Glutamatergic neuron (in vitro differentiated cells): ENCODE measurements at regions not wholly inside any gene's neighbourhood (a gene's known extent, or its start where the extent isn't known, plus 50 kb on each side); places are given as distances from the start of the nearest gene placed in this dataset.
"Not testable (repeated sequence)": the region's sequence is repeated elsewhere in the genome, so short reads cannot be mapped to it uniquely, and the experiment has no call there.

ENCODE experiments used
- DNase-seq: peaks from one replicate; pipeline ENCODE4 v3.0.0; 2022
- H3K27ac Mint-ChIP-seq: one replicate; pipeline ENCODE4 v1.8.0; 2020; ENCODE audit warnings: mild to moderate bottlenecking, mixed read lengths, inconsistent platforms; ENCODE audit not compliant: unreplicated experiment
- H3K27me3 Mint-ChIP-seq: one replicate; pipeline ENCODE4 v1.8.0; 2020; ENCODE audit warnings: mild to moderate bottlenecking, moderate library complexity, mixed read lengths, inconsistent platforms; ENCODE audit not compliant: unreplicated experiment
- H3K36me3 Mint-ChIP-seq: one replicate; pipeline ENCODE4 v1.8.0; 2020; ENCODE audit warnings: mild to moderate bottlenecking, mixed read lengths, inconsistent platforms; ENCODE audit not compliant: unreplicated experiment
- H3K4me1 Mint-ChIP-seq: one replicate; pipeline ENCODE4 v1.8.0; 2020; ENCODE audit warnings: mild to moderate bottlenecking, low read depth, mixed read lengths, inconsistent platforms; ENCODE audit not compliant: unreplicated experiment
- H3K4me3 Mint-ChIP-seq: one replicate; pipeline ENCODE4 v1.8.0; 2020; ENCODE audit warnings: mild to moderate bottlenecking, mixed read lengths, inconsistent platforms; ENCODE audit not compliant: unreplicated experiment
- H3K9me3 Mint-ChIP-seq: one replicate; pipeline ENCODE4 v1.8.0; 2020; ENCODE audit warnings: mild to moderate bottlenecking, moderate library complexity, mixed read lengths, inconsistent platforms; ENCODE audit not compliant: unreplicated experiment
- TF ChIP-seq, protein P1 (sequence below): fragments of 200-600 bp; sonication (generic); IDR thresholded peaks from one replicate; pipeline ENCODE4 v1.5.0; 2021; ENCODE audit not compliant: partially characterized antibody, unreplicated experiment

DNA sequence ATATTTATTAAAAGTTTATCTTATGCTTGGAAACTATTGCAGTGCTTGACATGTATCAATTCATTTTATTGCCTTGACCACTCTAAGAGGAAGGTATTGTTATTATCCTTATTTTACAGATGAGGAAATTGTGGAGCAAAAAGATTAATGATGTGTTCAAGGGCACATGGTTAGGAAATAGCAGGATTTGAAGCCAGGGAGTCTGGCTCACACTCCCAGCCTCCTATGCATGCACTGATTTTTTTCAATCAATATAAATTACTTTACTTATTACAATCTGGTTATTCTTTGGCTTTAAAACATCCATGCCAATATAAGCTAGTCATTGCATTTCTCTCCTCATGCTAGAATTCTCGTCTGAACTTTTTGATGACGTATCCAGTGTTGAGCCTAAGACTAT lies 94.2 kb upstream of the TBX5 start:
- Mint-ChIP-seq H3K27ac (no peak overlapping the region), H3K36me3 (peaks cover 4% of the 10 kb centered on the region), H3K27me3 (peaks cover 4% of the 10 kb centered on the region), H3K9me3 (peaks cover 2% of the 10 kb centered on the region), H3K4me1 (no peaks in the 10 kb centered on the region), H3K4me3 (no peak overlapping the region)
- TF ChIP-seq, protein P1, sequence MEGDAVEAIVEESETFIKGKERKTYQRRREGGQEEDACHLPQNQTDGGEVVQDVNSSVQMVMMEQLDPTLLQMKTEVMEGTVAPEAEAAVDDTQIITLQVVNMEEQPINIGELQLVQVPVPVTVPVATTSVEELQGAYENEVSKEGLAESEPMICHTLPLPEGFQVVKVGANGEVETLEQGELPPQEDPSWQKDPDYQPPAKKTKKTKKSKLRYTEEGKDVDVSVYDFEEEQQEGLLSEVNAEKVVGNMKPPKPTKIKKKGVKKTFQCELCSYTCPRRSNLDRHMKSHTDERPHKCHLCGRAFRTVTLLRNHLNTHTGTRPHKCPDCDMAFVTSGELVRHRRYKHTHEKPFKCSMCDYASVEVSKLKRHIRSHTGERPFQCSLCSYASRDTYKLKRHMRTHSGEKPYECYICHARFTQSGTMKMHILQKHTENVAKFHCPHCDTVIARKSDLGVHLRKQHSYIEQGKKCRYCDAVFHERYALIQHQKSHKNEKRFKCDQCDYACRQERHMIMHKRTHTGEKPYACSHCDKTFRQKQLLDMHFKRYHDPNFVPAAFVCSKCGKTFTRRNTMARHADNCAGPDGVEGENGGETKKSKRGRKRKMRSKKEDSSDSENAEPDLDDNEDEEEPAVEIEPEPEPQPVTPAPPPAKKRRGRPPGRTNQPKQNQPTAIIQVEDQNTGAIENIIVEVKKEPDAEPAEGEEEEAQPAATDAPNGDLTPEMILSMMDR: no peak
- no peak for DNase-seq

DNA sequence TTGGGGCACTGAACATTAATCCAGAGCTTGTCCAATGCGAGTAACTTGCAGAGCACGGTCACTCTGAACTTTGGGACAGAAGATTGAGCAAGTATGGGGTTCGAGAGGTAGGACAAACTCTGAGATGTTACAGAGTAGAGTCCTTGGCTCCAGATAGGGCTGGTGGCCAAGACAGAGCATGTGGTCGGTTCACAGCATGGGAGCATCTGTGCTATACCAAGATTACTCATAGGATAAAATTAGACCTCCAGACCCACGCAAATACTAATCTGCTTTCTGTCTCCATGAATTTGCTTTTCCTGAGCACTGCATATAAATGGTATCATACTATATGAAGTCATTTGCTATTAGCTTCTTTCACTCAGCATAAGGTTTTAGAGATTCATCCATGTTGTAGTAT lies 93.4 kb upstream of the TBX5 start:
- Mint-ChIP-seq H3K4me3 (no peak overlapping the region), H3K27ac (no peak overlapping the region), H3K36me3 (peaks cover 4% of the 10 kb centered on the region), H3K27me3 (peaks cover 4% of the 10 kb centered on the region), H3K9me3 (no peaks in the 10 kb centered on the region), H3K4me1 (no peaks in the 10 kb centered on the region)
- DNase-seq: no peak
- TF ChIP-seq, protein P1: no peak

GRCh38 chr12:114491916-114492315 lies 86.0 kb upstream of the TBX5 start:
- H3K4me1 Mint-ChIP-seq: no peaks in the 10 kb centered on the region
- TF ChIP-seq, protein P1: no peak
- H3K9me3 Mint-ChIP-seq: no peaks in the 10 kb centered on the region
- no peak for DNase-seq
- no peak overlapping the region for H3K27ac Mint-ChIP-seq
- peaks cover 3% of the 10 kb centered on the region for H3K36me3 Mint-ChIP-seq
- H3K27me3 Mint-ChIP-seq: no peaks in the 10 kb centered on the region
- no peak overlapping the region for H3K4me3 Mint-ChIP-seq

DNA sequence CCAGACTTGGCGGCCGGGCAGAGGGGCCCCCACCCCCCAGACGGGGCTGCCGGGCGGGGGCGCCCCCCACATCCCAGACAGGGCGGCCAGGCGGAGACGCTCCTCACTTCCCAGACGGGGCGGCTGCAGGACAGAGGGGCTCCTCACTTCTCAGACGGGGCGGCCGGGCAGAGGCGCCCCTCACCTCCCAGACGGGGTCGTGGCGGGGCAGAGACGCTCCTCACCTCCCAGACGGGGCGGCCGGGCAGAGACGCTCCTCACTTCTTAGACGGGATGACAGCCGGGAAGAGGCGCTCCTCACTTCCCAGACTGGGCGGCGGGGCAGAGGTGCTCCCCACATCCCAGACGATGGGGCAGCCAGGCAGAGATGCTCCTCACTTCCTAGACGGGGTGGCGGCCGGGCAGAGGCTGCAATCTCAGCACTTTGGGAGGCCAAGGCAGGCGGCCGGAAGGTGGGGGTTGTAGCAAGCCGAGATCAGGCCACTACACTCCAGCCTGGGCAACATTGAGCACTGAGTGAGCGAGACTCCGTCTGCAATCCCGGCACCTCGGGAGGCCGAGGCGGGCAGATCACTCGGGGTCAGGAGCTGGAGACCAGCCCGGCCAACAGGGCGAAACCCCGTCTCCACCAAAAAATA lies 79.0 kb upstream of the TBX5 start:
- not testable (repeated sequence) for DNase-seq, H3K9me3 Mint-ChIP-seq, H3K27ac Mint-ChIP-seq, H3K4me3 Mint-ChIP-seq, H3K4me1 Mint-ChIP-seq, H3K36me3 Mint-ChIP-seq
- peaks cover 13% of the 10 kb centered on the region for H3K27me3 Mint-ChIP-seq

DNA sequence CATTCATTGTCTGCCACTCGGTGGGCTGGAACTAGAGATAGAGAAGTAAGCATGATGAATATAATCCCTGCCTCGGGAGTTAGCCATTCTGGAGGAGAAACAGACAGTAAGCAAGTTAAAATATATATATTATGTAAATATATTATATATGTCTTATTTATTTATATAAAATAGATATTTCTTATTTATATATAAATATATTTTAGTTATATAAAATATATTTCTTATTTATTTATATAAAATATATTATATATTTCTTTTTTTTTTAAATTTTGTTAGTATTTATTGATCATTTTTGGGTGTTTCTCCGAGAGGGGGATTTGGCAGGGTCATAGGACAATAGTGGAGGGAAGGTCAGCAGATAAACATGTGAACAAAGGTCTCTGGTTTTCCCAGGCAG lies 78.1 kb upstream of the TBX5 start:
- H3K27me3 Mint-ChIP-seq: peaks cover 20% of the 10 kb centered on the region
- H3K9me3 Mint-ChIP-seq: peaks cover 4% of the 10 kb centered on the region
- TF ChIP-seq, protein P1: no peak
- peaks cover 9% of the 10 kb centered on the region for H3K36me3 Mint-ChIP-seq
- no peak overlapping the region for H3K4me3 Mint-ChIP-seq
- no peak for DNase-seq
- H3K27ac Mint-ChIP-seq: no peak overlapping the region
- H3K4me1 Mint-ChIP-seq: peaks cover 2% of the 10 kb centered on the region

DNA sequence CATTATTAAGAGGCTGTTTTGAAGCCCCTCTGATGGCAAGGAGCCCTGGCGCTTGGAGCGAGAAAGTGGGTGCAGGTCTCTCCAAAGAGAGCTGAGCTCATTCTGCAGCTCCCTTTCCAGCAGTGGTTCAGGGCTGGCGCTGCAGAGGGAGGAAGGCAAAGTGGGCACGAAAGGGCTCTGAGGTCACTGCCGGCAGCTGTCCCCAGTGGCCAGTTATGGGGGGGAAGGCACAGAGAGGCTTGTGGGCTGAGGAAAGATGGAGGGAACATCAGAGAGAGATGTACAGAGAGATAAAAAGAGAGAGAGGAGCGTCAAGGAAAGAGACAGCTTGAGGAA lies 75.2 kb upstream of the TBX5 start:
- H3K4me1 Mint-ChIP-seq: peaks cover 3% of the 10 kb centered on the region
- no peak overlapping the region for H3K27ac Mint-ChIP-seq
- H3K36me3 Mint-ChIP-seq: peaks cover 3% of the 10 kb centered on the region

More for the DNA sequence above, 75.2 kb upstream of the TBX5 start:
- peak; percentile 32 for DNase-seq
- peak overlapping the region; percentile 0 for H3K4me3 Mint-ChIP-seq
- TF ChIP-seq, protein P1: no peak
- H3K27me3 Mint-ChIP-seq: peaks cover 20% of the 10 kb centered on the region
- peaks cover 8% of the 10 kb centered on the region for H3K9me3 Mint-ChIP-seq
